Muscle layer of colon (tissue), 2 donors: ENCODE measurements at regions not wholly inside any gene's neighbourhood (a gene's known extent, or its start where the extent isn't known, plus 50 kb on each side); places are given as distances from the start of the nearest gene placed in this dataset.
"Not testable (repeated sequence)": the region's sequence is repeated elsewhere in the genome, so short reads cannot be mapped to it uniquely, and the experiment has no call there.

Source experiments
- H3K27ac ChIP-seq: one replicate; pipeline ENCODE4 v1.7.0; 2013; ENCODE audit warnings: low read depth, mild to moderate bottlenecking, low read length, moderate library complexity
- H3K27me3 ChIP-seq, 2 donors: one replicate each; pipeline ENCODE4 v1.7.0; 2013; ENCODE audit warnings: low read length in 2 of 2, mild to moderate bottlenecking in 2 of 2; ENCODE audit not compliant: insufficient read depth in 2 of 2, control insufficient read depth in 1 of 2
- H3K36me3 ChIP-seq: one replicate; pipeline ENCODE4 v1.7.0; 2013; ENCODE audit warnings: mild to moderate bottlenecking, low read length; ENCODE audit not compliant: insufficient read depth
- H3K4me1 ChIP-seq: one replicate; pipeline ENCODE4 v1.7.0; 2013; ENCODE audit warnings: mild to moderate bottlenecking, low read length; ENCODE audit not compliant: insufficient read depth
- H3K4me3 ChIP-seq, 2 donors: one replicate each; pipeline ENCODE4 v1.7.0; 2013; ENCODE audit warnings: low read length in 2 of 2, low read depth in 1 of 2, mild to moderate bottlenecking in 1 of 2, moderate library complexity in 1 of 2
- H3K9ac ChIP-seq: one replicate; pipeline ENCODE4 v1.7.0; 2013; ENCODE audit warnings: low read length
- H3K9me3 ChIP-seq: one replicate; pipeline ENCODE4 v1.7.0; 2013; ENCODE audit warnings: mild to moderate bottlenecking, low read length
- donor health status: abdominal sarcoma.
- donor health status: Adenocarcinoma of cecum.

- H3K4me1 ChIP-seq = no peaks in the 10 kb centered on the region
- no peak overlapping the region for H3K27ac ChIP-seq
- no peaks in the 10 kb centered on the region for H3K9me3 ChIP-seq
- H3K36me3 ChIP-seq = no peaks in the 10 kb centered on the region
- no peak overlapping the region for H3K9ac ChIP-seq
- H3K4me3 ChIP-seq = no peak overlapping the region
- no peaks in the 10 kb centered on the region for H3K27me3 ChIP-seq
Measured at GRCh38 chr2:51780353-51780752, 748.4 kb upstream of the NRXN1 start.

GRCh38 chr2:51779723-51780122 is 747.8 kb upstream of the NRXN1 start:
- not testable (repeated sequence) for H3K4me3 ChIP-seq, H3K9ac ChIP-seq, H3K36me3 ChIP-seq, H3K9me3 ChIP-seq, H3K27me3 ChIP-seq, H3K4me1 ChIP-seq, H3K27ac ChIP-seq

GRCh38 chr2:51778806-51779205 is 746.9 kb upstream of the NRXN1 start:
- Histone ChIP-seq H3K27me3 (no peaks in the 10 kb centered on the region), H3K27ac (no peak overlapping the region), H3K36me3 (no peaks in the 10 kb centered on the region), H3K4me1 (no peaks in the 10 kb centered on the region), H3K4me3 (no peak overlapping the region), H3K9ac (no peak overlapping the region), H3K9me3 (no peaks in the 10 kb centered on the region)

- H3K27ac ChIP-seq, H3K4me3 ChIP-seq, H3K9ac ChIP-seq, H3K36me3 ChIP-seq, H3K4me1 ChIP-seq, H3K9me3 ChIP-seq, H3K27me3 ChIP-seq: not testable (repeated sequence)
Measured at GRCh38 chr2:51774606-51775005, 742.7 kb upstream of the NRXN1 start.

- Histone ChIP-seq H3K36me3 (no peaks in the 10 kb centered on the region), H3K4me3 (no peak overlapping the region), H3K27ac (no peak overlapping the region), H3K9me3 (no peaks in the 10 kb centered on the region), H3K27me3 (no peaks in the 10 kb centered on the region), H3K4me1 (no peaks in the 10 kb centered on the region), H3K9ac (no peak overlapping the region)
Measured at GRCh38 chr2:51760441-51760840, 728.5 kb upstream of the NRXN1 start.

GRCh38 chr2:51758081-51758480 is 726.1 kb upstream of the NRXN1 start:
- no peak overlapping the region for H3K9ac ChIP-seq
- no peaks in the 10 kb centered on the region for H3K27me3 ChIP-seq
- no peak overlapping the region for H3K4me3 ChIP-seq
- H3K27ac ChIP-seq = no peak overlapping the region
- no peaks in the 10 kb centered on the region for H3K9me3 ChIP-seq
- no peaks in the 10 kb centered on the region for H3K36me3 ChIP-seq
- no peaks in the 10 kb centered on the region for H3K4me1 ChIP-seq

GRCh38 chr2:51734115-51734514 is 702.2 kb upstream of the NRXN1 start:
- H3K9ac ChIP-seq = no peak overlapping the region
- H3K4me3 ChIP-seq = no peak overlapping the region
- no peaks in the 10 kb centered on the region for H3K27me3 ChIP-seq
- no peak overlapping the region for H3K27ac ChIP-seq
- H3K9me3 ChIP-seq = no peaks in the 10 kb centered on the region
- no peaks in the 10 kb centered on the region for H3K36me3 ChIP-seq
- no peaks in the 10 kb centered on the region for H3K4me1 ChIP-seq

- Histone ChIP-seq H3K4me3 (no peak overlapping the region), H3K4me1 (no peaks in the 10 kb centered on the region), H3K27me3 (no peaks in the 10 kb centered on the region), H3K36me3 (no peaks in the 10 kb centered on the region), H3K9me3 (no peaks in the 10 kb centered on the region), H3K9ac (no peak overlapping the region), H3K27ac (no peak overlapping the region)
Measured at GRCh38 chr2:51723691-51724090, 691.8 kb upstream of the NRXN1 start.

- H3K9me3 ChIP-seq = no peaks in the 10 kb centered on the region
- H3K4me3 ChIP-seq = no peak overlapping the region
- no peaks in the 10 kb centered on the region for H3K4me1 ChIP-seq
- no peaks in the 10 kb centered on the region for H3K27me3 ChIP-seq
- H3K27ac ChIP-seq = no peak overlapping the region
- no peak overlapping the region for H3K9ac ChIP-seq
- no peaks in the 10 kb centered on the region for H3K36me3 ChIP-seq
Measured at GRCh38 chr2:51722311-51722710, 690.4 kb upstream of the NRXN1 start.

- Histone ChIP-seq H3K27me3 (no peaks in the 10 kb centered on the region), H3K9me3 (no peaks in the 10 kb centered on the region), H3K36me3 (no peaks in the 10 kb centered on the region), H3K4me3 (no peak overlapping the region), H3K27ac (no peak overlapping the region), H3K4me1 (no peaks in the 10 kb centered on the region), H3K9ac (no peak overlapping the region)
Measured at GRCh38 chr2:51720826-51721225, 688.9 kb upstream of the NRXN1 start.

- no peak overlapping the region for H3K9ac ChIP-seq
- H3K36me3 ChIP-seq = no peaks in the 10 kb centered on the region
- H3K27ac ChIP-seq = no peak overlapping the region
- no peaks in the 10 kb centered on the region for H3K4me1 ChIP-seq
- no peaks in the 10 kb centered on the region for H3K9me3 ChIP-seq
- H3K4me3 ChIP-seq = no peak overlapping the region
- no peaks in the 10 kb centered on the region for H3K27me3 ChIP-seq
Measured at GRCh38 chr2:51718881-51719280, 686.9 kb upstream of the NRXN1 start.

GRCh38 chr2:51717312-51717711 is 685.4 kb upstream of the NRXN1 start:
- Histone ChIP-seq H3K9ac (no peak overlapping the region), H3K27me3 (no peaks in the 10 kb centered on the region), H3K4me1 (no peaks in the 10 kb centered on the region), H3K36me3 (no peaks in the 10 kb centered on the region), H3K27ac (no peak overlapping the region), H3K9me3 (no peaks in the 10 kb centered on the region), H3K4me3 (no peak overlapping the region)
